GM21423 (cell line): ENCODE measurements at regions not wholly inside any gene's neighbourhood (a gene's known extent, or its start where the extent isn't known, plus 50 kb on each side); places are given as distances from the start of the nearest gene placed in this dataset.

Source experiments
- ATAC-seq: cut with Tn5 transposase; IDR thresholded peaks from one replicate; pipeline ENCODE4 v1.9.1; 2021; ENCODE audit warnings: mild to moderate bottlenecking, moderate library complexity; ENCODE audit not compliant: unreplicated experiment

DNA sequence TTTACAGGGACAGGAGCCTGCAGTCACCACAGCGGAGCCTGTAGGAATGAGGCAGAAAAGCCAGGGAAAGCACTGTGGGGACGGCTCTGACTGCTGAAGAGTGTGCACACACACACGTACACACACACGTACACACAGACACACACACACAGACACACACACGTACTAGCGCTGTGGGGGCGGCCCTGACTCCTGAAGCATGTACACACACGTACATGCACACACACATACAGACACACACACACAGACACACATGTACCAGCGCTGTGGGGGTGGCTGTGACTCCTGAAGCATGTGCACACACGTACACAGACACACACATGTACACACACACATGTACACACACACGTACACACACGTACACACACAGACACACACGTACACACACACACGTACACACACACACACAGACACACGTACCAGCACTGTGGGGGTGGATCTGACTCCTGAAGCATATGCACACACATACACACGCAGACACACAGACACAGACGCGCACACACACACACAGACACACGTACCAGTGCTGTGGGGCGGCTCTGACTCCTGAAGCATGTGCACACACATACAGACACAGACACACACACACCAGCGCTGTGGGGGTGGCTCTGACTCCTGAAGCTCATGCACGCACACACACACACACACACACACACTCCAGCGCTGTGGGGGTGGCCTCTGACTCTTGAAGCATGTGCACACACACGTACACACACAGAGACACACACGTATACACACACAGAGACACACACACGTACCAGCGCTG, 127.3 kb downstream of the DLL1 start:
- no peak for ATAC-seq

DNA sequence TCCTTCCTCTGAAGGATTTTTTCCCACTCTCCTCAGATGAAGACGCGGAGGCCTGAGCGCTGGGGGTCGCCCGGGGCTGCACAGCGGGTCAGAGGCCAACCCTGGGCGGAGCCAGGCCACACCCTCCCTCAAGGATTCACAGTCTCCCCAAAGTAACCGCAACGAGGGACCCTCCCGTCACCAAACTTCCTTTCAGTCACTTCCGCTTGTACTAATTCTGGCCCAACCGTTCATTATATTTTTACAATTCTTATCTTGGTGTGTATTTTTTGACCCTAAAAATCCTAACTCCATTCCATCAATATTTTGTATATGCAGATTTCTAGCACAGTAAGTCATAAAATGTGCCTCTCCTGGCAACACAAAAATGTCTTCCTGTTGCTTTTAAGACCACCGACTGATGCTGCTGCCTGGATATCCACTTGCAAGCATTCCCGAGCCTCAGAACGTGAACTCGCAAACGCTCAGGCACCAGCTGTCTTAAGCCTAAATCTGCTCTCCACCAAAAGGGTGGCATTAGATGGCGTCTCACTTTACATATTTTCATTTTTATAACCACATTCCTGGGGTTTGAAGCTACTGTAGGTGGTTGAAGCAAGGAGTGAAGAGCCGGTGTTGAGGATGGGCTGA, 128.0 kb downstream of the DLL1 start:
- ATAC-seq = no peak

GRCh38 chr6:170162011-170162774, 128.7 kb downstream of the DLL1 start:
- ATAC-seq = no peak

DNA sequence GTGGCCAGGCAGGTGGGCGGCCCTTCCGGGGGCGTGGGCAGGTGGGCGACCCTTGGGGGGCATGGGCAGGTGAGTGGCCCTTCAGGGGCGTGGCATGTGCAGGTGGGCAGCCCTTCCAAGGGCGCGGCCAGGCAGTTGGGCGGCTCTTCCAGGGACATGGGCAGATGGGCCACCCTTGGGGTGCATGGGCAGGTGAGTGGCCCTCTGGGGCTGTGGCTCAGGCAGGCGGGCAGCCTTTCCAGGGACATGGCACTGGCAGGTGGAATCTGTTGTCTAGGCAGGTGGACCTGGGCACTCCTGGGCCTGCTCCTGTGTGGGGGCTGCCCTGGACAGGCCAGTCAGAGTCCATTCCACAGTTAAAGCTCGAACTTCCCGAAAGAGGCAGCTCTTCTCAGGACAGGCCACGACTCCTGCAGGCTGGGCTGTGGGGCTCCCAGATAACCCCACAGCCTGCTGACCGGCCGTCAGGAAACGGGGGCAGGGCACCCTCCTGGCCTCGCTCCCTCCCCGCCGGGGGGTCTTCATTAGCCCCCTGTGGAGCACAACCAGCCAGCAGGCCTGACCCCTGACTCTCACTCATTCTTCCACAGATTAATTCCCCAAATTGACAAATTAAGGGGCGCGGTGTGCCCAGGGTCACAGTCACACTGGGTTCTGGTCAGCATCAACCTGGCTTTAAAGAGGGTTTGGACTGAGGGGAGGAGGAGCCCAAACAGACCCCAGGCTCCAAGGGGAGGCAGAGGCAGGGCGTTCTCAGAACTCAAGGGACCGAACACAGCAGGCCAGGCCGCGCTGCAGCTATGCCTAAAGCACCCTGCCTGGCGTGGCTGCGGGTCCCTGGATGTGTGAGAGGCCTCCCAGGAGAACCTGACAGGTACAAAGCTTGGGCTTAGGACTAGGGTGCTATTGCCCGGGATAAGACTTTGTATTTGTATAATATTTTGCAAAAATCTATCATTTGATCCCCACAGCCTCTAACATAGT, 130.0 kb downstream of the DLL1 start:
- no peak for ATAC-seq

DNA sequence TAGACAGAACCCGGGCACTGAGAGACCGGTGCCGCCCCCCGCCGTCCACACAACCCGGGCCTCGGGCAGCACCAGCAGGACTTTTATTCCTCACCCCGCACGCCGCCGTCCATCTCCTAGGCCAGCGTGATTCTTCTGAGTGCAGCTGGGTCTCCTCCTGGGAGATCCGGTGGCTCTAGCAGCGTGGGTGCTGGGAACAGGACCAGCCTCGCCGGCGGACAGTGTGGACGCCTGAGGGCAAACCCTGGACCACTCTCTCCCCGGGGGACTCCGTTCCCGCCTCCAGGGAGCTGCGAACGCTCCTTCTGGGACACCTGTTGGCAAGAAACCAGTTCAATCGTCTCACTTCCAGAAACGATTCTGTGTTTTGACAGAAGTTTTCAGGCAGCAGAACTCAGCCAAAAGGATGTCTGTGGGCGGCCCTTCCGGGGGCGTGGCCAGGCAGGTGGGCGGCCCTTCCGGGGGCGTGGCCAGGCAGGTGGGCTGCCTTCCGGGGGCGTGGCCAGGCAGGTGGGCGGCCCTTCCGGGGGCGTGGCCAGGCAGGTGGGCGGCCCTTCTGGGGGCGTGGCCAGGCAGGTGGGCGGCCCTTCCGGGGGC, 130.7 kb downstream of the DLL1 start:
- no peak for ATAC-seq

- ATAC-seq = no peak
Observed at GRCh38 chr6:170159022-170159965, 131.6 kb downstream of the DLL1 start.

GRCh38 chr6:170158296-170159021, 132.4 kb downstream of the DLL1 start:
- ATAC-seq = no peak

DNA sequence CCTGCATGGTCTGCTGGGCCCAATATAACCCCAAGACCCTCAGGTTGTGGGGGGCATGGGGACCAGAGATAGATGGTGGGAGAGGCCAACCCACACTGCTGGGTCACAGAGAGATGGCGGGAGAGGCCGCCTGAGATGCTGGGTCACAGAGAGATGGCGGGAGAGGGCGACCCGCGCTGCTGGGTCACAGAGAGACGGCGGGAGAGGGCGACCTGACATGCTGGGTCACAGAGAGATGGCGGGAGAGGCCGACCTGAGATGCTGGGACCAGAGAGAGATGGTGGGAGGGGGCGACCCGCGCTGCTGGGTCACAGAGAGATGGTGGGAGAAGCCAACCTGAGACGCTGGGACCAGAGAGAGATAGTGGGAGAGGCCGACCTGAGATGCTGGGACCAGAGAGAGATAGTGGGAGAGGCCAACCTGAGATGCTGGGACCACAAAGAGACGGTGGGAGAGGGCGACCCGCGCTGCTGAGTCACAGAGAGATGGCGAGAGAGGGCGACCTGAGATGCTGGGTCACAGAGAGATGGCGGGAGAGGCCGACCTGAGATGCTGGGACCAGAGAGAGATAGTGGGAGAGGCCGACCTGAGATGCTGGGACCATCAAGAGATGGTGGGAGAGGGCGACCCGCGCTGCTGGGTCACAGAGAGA, 133.2 kb downstream of the DLL1 start:
- ATAC-seq = no peak

- no peak for ATAC-seq
Observed at GRCh38 chr6:170156448-170157375, 134.2 kb downstream of the DLL1 start.

- no peak for ATAC-seq
Observed at GRCh38 chr6:170155464-170156196, 135.2 kb downstream of the DLL1 start.

- ATAC-seq = no peak
Observed at GRCh38 chr6:170153436-170154319, 137.2 kb downstream of the DLL1 start.

GRCh38 chr6:170152989-170153388, 137.9 kb downstream of the DLL1 start:
- ATAC-seq = no peak

DNA sequence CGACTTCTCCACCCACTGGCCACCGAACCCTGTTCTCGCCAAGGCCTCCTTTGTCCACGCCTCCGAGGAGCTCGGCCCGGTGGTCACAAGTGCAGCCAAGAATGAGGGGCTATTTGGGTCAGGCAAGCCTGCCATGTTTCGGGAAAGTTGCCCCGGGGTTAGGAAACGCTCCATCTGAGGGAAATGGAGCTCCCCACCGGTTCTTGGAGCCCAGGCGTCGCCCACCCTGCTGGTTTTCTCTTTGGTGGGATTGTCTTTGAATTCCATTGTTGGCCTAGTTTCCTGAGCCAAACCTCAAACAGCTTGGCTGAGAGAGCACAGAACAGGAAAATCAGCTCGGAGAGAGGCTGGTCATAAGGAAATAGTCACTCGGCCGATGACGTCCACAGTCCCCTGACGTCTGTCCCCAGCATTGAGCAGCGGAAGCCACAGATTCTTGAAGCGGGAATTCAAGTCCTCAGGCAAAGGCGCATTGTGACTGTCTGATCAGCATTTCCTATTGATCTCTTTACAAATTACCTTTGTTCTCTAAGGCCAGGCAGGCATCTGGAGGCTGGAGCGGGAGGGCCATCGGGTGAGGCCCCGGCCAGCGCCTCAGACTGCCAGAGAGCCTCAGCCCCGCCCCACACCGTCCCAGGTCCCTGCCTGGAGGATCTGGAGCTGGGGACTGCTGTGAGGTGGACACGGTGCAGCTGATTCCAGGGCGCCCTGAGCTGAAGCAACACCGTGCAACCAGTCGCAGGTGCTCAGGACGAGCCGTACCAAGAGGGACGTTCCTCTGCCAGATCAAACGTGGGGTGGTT, 138.6 kb downstream of the DLL1 start:
- no peak for ATAC-seq

DNA sequence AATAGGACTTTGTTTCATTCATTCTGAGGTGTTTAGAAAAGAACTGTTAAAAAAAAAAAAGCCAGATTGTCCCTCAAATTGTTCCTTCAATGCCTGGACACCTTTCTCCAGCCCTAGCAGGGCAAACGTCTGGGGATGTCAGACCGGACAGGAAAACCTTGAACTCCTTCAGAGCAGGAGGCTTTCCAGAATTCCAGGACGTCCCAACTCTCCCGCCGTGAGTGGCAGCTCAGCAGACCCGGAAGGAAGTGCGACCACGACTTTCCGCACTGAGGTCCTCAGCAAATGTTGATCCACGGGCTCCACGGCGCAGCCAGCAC, 139.1 kb downstream of the DLL1 start:
- ATAC-seq = no peak

- ATAC-seq = no peak
Observed at GRCh38 chr6:170151321-170151771, 139.5 kb downstream of the DLL1 start.
